SK-N-SH treated with all-trans-retinoic acid at 6 μM for 48 hours (cell line): ENCODE measurements at regions not wholly inside any gene's neighbourhood (a gene's known extent, or its start where the extent isn't known, plus 50 kb on each side); places are given as distances from the start of the nearest gene placed in this dataset.
"Not testable (repeated sequence)": the region's sequence is repeated elsewhere in the genome, so short reads cannot be mapped to it uniquely, and the experiment has no call there.

Experiments used
- ZFP3 ChIP-seq: fragments of 250-450 bp; sonication (Bioruptor Pico); IDR thresholded peaks from 2 replicates; pipeline ENCODE4 v1.5.0; 2020; ENCODE audit warnings: mild to moderate bottlenecking, moderate library complexity
- ZFP30 ChIP-seq: fragments of 450-650 bp; formaldehyde crosslinking; IDR thresholded peaks from 2 replicates; pipeline ENCODE4 v1.5.0; 2022; ENCODE audit warnings: mild to moderate bottlenecking, moderate library complexity
- ZNF565 ChIP-seq: fragments of 450-650 bp; formaldehyde crosslinking; conservative IDR thresholded peaks from 2 replicates; pipeline ENCODE4 v1.5.0; 2020; ENCODE audit warnings: low read depth, mild to moderate bottlenecking, moderate library complexity
- TF ChIP-seq, protein P1 (sequence below): fragments of 250-450 bp; sonication (Bioruptor Pico); IDR thresholded peaks from 2 replicates; pipeline ENCODE4 v1.8.0; 2020; ENCODE audit warnings: mild to moderate bottlenecking, moderate library complexity, borderline replicate concordance

DNA sequence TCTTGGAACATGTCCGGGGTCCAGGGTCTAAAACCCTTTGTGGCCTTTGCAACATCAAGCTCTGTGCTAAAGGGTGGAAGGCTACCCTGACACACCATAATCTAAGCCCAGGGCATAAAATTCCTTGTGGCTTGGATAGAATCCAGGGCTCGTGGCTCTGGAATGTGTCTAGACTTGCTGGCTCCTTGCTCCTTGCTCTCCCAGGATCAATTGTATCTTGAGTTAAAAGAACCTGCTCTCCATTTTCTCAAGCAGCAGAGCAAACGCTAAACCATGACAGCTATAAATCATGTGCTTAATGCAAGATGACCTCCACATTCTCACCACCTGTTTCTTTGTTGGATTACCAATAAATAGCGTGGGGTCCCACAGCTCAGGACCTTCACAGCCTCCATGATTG lies 1140.9 kb upstream of the TMPRSS15 start:
- TF ChIP-seq ZFP30 (CRISPR knock-in tag); ZFP3 (CRISPR knock-in tag); ZNF565: not testable (repeated sequence)
- TF ChIP-seq, protein P1, sequence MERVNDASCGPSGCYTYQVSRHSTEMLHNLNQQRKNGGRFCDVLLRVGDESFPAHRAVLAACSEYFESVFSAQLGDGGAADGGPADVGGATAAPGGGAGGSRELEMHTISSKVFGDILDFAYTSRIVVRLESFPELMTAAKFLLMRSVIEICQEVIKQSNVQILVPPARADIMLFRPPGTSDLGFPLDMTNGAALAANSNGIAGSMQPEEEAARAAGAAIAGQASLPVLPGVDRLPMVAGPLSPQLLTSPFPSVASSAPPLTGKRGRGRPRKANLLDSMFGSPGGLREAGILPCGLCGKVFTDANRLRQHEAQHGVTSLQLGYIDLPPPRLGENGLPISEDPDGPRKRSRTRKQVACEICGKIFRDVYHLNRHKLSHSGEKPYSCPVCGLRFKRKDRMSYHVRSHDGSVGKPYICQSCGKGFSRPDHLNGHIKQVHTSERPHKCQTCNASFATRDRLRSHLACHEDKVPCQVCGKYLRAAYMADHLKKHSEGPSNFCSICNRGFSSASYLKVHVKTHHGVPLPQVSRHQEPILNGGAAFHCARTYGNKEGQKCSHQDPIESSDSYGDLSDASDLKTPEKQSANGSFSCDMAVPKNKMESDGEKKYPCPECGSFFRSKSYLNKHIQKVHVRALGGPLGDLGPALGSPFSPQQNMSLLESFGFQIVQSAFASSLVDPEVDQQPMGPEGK (CRISPR knock-in tag): not testable (repeated sequence)
